ENCODE measurements at regions not wholly inside any gene's neighbourhood (a gene's known extent, or its start where the extent isn't known, plus 50 kb on each side); places are given as distances from the start of the nearest gene placed in this dataset.

GRCh38 chr6:129940454-129941195 lies 77.8 kb upstream of the L3MBTL3 start:
- H3K36me3 ChIP-seq, result no peaks in the 10 kb centered on the region
- DNase-seq, result no peak
- no peak overlapping the region for H3K27ac ChIP-seq (replicated peaks)
- no peaks in the 10 kb centered on the region for H3K9me3 ChIP-seq (replicated peaks)
- H3K27me3 ChIP-seq (ENCODE audit: low read depth), result peaks cover 62% of the 10 kb centered on the region
- H3K4me3 ChIP-seq, result no peak overlapping the region
- no peaks in the 10 kb centered on the region for H3K4me1 ChIP-seq
- TF ChIP-seq CTCF (IDR thresholded peaks at IDR 0.05; ENCODE audit: borderline replicate concordance), result no peak
- intact Hi-C loops (cut with micrococcal nuclease), result no loop called here

GRCh38 chr6:129938249-129939020 lies 77.3 kb upstream of the TMEM244 start:
- peaks cover 47% of the 10 kb centered on the region for H3K27me3 ChIP-seq (ENCODE audit: low read depth)
- H3K27ac ChIP-seq (replicated peaks), result no peak overlapping the region
- no peak for TF ChIP-seq CTCF (IDR thresholded peaks at IDR 0.05; ENCODE audit: borderline replicate concordance)
- no peaks in the 10 kb centered on the region for H3K36me3 ChIP-seq
- intact Hi-C loops (cut with micrococcal nuclease), result no loop called here
- H3K9me3 ChIP-seq (replicated peaks), result no peaks in the 10 kb centered on the region
- no peaks in the 10 kb centered on the region for H3K4me1 ChIP-seq
- H3K4me3 ChIP-seq, result no peak overlapping the region
- no peak for DNase-seq

DNA sequence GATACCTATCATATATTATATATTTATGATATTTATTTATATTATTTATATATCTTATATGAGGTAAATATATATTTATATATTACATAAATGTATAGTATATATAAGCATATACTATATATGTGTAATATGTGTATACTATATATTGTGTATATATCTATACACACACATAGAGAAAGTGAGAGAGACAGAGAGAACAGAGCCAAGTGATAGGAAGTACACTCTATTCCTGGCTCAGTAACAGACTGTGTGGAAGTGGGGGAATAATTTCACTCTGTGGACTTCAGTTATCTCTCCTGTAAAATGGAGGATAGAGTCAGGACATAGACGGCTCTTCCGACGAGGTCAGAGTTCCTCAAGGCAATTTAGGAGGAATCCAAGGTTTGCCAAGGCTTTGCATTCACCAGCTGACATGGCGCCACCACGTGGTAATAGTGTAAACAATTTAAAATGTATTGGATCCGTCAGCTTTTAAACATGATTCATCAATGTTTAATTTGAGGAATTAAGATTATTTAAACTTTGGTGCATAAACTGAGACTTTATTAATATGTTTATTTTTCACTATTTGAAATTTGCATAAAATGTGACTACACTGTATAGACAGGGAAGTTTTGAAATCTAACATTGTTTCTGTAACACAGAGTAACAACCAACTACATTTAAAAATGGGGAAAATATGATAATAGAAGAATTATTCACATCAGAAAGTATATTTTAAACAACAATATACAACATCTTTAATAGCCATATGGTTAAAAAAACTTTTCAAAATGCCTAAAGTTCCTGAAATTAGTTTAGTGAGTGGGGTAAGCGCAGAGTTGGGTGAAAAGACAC lies 75.4 kb upstream of the TMEM244 start:
- TF ChIP-seq CTCF (IDR thresholded peaks at IDR 0.05; ENCODE audit: borderline replicate concordance), result peak; percentile 58
- intact Hi-C loops (cut with micrococcal nuclease), result no loop called here
- H3K4me3 ChIP-seq, result no peak overlapping the region
- peaks cover 40% of the 10 kb centered on the region for H3K27me3 ChIP-seq (ENCODE audit: low read depth)
- no peaks in the 10 kb centered on the region for H3K4me1 ChIP-seq
- no peaks in the 10 kb centered on the region for H3K36me3 ChIP-seq
- H3K9me3 ChIP-seq (replicated peaks), result no peaks in the 10 kb centered on the region
- H3K27ac ChIP-seq (replicated peaks), result no peak overlapping the region
- no peak for DNase-seq

- H3K27me3 ChIP-seq (ENCODE audit: low read depth), result no peaks in the 10 kb centered on the region
- TF ChIP-seq CTCF (IDR thresholded peaks at IDR 0.05; ENCODE audit: borderline replicate concordance), result no peak
Measured at GRCh38 chr6:129932321-129932720, 71.2 kb upstream of the TMEM244 start.

GRCh38 chr6:129929433-129929832 lies 68.3 kb upstream of the TMEM244 start:
- intact Hi-C loops (cut with micrococcal nuclease), result no loop called here

More at GRCh38 chr6:129932321-129932720, 71.2 kb upstream of the TMEM244 start:
- Histone ChIP-seq H3K4me1 (no peaks in the 10 kb centered on the region), H3K4me3 (no peak overlapping the region), H3K9me3 (replicated peaks) (no peaks in the 10 kb centered on the region), H3K27ac (replicated peaks) (no peak overlapping the region), H3K36me3 (no peaks in the 10 kb centered on the region)
- intact Hi-C loops (cut with micrococcal nuclease), result no loop called here
- no peak for DNase-seq

More at GRCh38 chr6:129929433-129929832, 68.3 kb upstream of the TMEM244 start:
- Histone ChIP-seq H3K9me3 (replicated peaks) (no peaks in the 10 kb centered on the region), H3K27ac (replicated peaks) (no peak overlapping the region), H3K4me3 (no peak overlapping the region), H3K36me3 (no peaks in the 10 kb centered on the region), H3K27me3 (ENCODE audit: low read depth) (no peaks in the 10 kb centered on the region), H3K4me1 (no peaks in the 10 kb centered on the region)
- no peak for DNase-seq
- TF ChIP-seq CTCF (IDR thresholded peaks at IDR 0.05; ENCODE audit: borderline replicate concordance), result no peak

Measured in left ventricle myocardium inferior (tissue), 1 donor.